WTC11 (cell line): ENCODE measurements at regions not wholly inside any gene's neighbourhood (a gene's known extent, or its start where the extent isn't known, plus 50 kb on each side); places are given as distances from the start of the nearest gene placed in this dataset.

Source experiments
- ATAC-seq: fragments of 200-7000 bp; cut with Tn5 transposase; 2 replicates; pipeline ENCODE4 v1.10.0; 2021; ENCODE audit warnings: mild to moderate bottlenecking, moderate library complexity
- CTCF ChIA-PET: fragments of 300-600 bp; sonication (Branson Sonifier 250); formaldehyde crosslinking; loops from one replicate; lab custom pipeline; 2021; ENCODE audit warnings: antibody characterized with exemption; lab: Charles Lee
- POLR2A ChIA-PET: fragments of 350-600 bp; sonication (Branson Sonifier 250); formaldehyde crosslinking; loops from one replicate; lab custom pipeline; 2021; ENCODE audit warnings: antibody characterized with exemption; lab: Charles Lee
- DNase-seq: peaks from one replicate; pipeline ENCODE4 v3.0.0; 2021; ENCODE audit warnings: low spot score
- H3K27ac Mint-ChIP-seq: 2 replicates; pipeline ENCODE4 v1.8.0; 2021; ENCODE audit warnings: mixed read lengths
- H3K27me3 Mint-ChIP-seq: 2 replicates; pipeline ENCODE4 v1.8.0; 2021; ENCODE audit warnings: low read depth, mild to moderate bottlenecking, moderate library complexity, mixed read lengths
- H3K36me3 Mint-ChIP-seq: 2 replicates; pipeline ENCODE4 v1.8.0; 2021; ENCODE audit warnings: mixed read lengths
- H3K4me1 Mint-ChIP-seq: 2 replicates; pipeline ENCODE4 v1.8.0; 2022; ENCODE audit warnings: mixed read lengths
- H3K4me3 Mint-ChIP-seq: 2 replicates; pipeline ENCODE4 v1.8.0; 2021; ENCODE audit warnings: mild to moderate bottlenecking, moderate library complexity, mixed read lengths
- H3K9me3 Mint-ChIP-seq: 2 replicates; pipeline ENCODE4 v1.8.0; 2021; ENCODE audit warnings: mixed read lengths
- AFF4 ChIP-seq: sonication (generic); formaldehyde crosslinking; IDR thresholded peaks from 2 replicates; pipeline ENCODE4 v1.8.1; 2023; ENCODE audit warnings: mild to moderate bottlenecking, missing genetic modification reagents, borderline replicate concordance
- ATF1 ChIP-seq: sonication (generic); formaldehyde crosslinking; IDR thresholded peaks from 2 replicates; pipeline ENCODE4 v1.8.1; 2023; ENCODE audit warnings: mild to moderate bottlenecking, moderate library complexity, missing genetic modification reagents
- ATF6 ChIP-seq: sonication (generic); formaldehyde crosslinking; IDR thresholded peaks from 2 replicates; pipeline ENCODE4 v1.8.1; 2023; ENCODE audit warnings: mild to moderate bottlenecking, missing genetic modification reagents
- CREB1 ChIP-seq: sonication (generic); formaldehyde crosslinking; IDR thresholded peaks from 2 replicates; pipeline ENCODE4 v1.8.0; 2023; ENCODE audit warnings: mild to moderate bottlenecking, missing genetic modification reagents
- EMX1 ChIP-seq: fragments of 250-450 bp; sonication (Bioruptor Pico); IDR thresholded peaks from 2 replicates; pipeline ENCODE4 v1.8.0; 2021; ENCODE audit warnings: mild to moderate bottlenecking
- ETV6 ChIP-seq: sonication (generic); formaldehyde crosslinking; IDR thresholded peaks from 2 replicates; pipeline ENCODE4 v1.8.1; 2022; ENCODE audit warnings: mild to moderate bottlenecking, missing genetic modification reagents
- FOXP1 ChIP-seq: sonication (generic); formaldehyde crosslinking; IDR thresholded peaks from 2 replicates; pipeline ENCODE4 v1.8.0; 2022; ENCODE audit warnings: missing genetic modification reagents, mild to moderate bottlenecking, moderate library complexity, borderline replicate concordance
- GTF2I ChIP-seq: fragments of 250-450 bp; sonication (Bioruptor Pico); conservative IDR thresholded peaks from 2 replicates; pipeline ENCODE4 v1.4.0; 2021; ENCODE audit warnings: mild to moderate bottlenecking
- IRF2 ChIP-seq: sonication (generic); formaldehyde crosslinking; IDR thresholded peaks from 2 replicates; pipeline ENCODE4 v1.8.0; 2022; ENCODE audit warnings: low read depth, missing genetic modification reagents, borderline replicate concordance
- JUN ChIP-seq: sonication (generic); formaldehyde crosslinking; IDR thresholded peaks from 2 replicates; pipeline ENCODE4 v1.8.0; 2023; ENCODE audit warnings: mild to moderate bottlenecking, missing genetic modification reagents
- NFATC4 ChIP-seq: fragments of 250-450 bp; sonication (Bioruptor Pico); IDR thresholded peaks from 2 replicates; pipeline ENCODE4 v1.9.0; 2021; ENCODE audit warnings: mild to moderate bottlenecking
- PRRX2 ChIP-seq: fragments of 250-450 bp; sonication (Bioruptor Pico); IDR thresholded peaks from 2 replicates; pipeline ENCODE4 v1.8.0; 2021; ENCODE audit warnings: mild to moderate bottlenecking
- RELA ChIP-seq: sonication (generic); formaldehyde crosslinking; IDR thresholded peaks from 2 replicates; pipeline ENCODE4 v1.8.1; 2022; ENCODE audit warnings: missing genetic modification reagents, mild to moderate bottlenecking, borderline replicate concordance
- SMAD3 ChIP-seq: sonication (generic); formaldehyde crosslinking; IDR thresholded peaks from 2 replicates; pipeline ENCODE4 v1.8.0; 2022; ENCODE audit warnings: missing genetic modification reagents, mild to moderate bottlenecking, borderline replicate concordance
- SOX15 ChIP-seq: fragments of 250-450 bp; sonication (Bioruptor Pico); IDR thresholded peaks from 2 replicates; pipeline ENCODE4 v1.9.0; 2021; ENCODE audit warnings: mild to moderate bottlenecking
- STAT6 ChIP-seq: sonication (generic); formaldehyde crosslinking; conservative IDR thresholded peaks from 2 replicates; pipeline ENCODE4 v1.8.1; 2023; ENCODE audit warnings: mild to moderate bottlenecking, low read depth, missing genetic modification reagents, moderate library complexity
- TCF7 ChIP-seq: sonication (generic); formaldehyde crosslinking; IDR thresholded peaks from 2 replicates; pipeline ENCODE4 v1.8.0; 2022; ENCODE audit warnings: mild to moderate bottlenecking, low read depth, missing genetic modification reagents, moderate library complexity
- TEAD4 ChIP-seq: sonication (generic); formaldehyde crosslinking; IDR thresholded peaks from 2 replicates; pipeline ENCODE4 v1.8.0; 2022; ENCODE audit warnings: mild to moderate bottlenecking, missing genetic modification reagents
- USF1 ChIP-seq: sonication (generic); formaldehyde crosslinking; IDR thresholded peaks from 2 replicates; pipeline ENCODE4 v1.8.0; 2022; ENCODE audit warnings: mild to moderate bottlenecking, missing genetic modification reagents
- ZNF232 ChIP-seq: sonication (generic); formaldehyde crosslinking; IDR thresholded peaks from 2 replicates; pipeline ENCODE4 v1.8.0; 2022; ENCODE audit warnings: mild to moderate bottlenecking, missing genetic modification reagents
- ZNF281 ChIP-seq: sonication (generic); formaldehyde crosslinking; IDR thresholded peaks from 2 replicates; pipeline ENCODE4 v1.8.0; 2023; ENCODE audit warnings: mild to moderate bottlenecking, missing genetic modification reagents
- ZNF317 ChIP-seq: sonication (generic); formaldehyde crosslinking; IDR thresholded peaks from 2 replicates; pipeline ENCODE4 v1.8.1; 2023; ENCODE audit warnings: low read depth, mild to moderate bottlenecking, moderate library complexity, missing genetic modification reagents, borderline replicate concordance
- TF ChIP-seq, protein P1 (sequence below): sonication (generic); formaldehyde crosslinking; IDR thresholded peaks from 2 replicates; pipeline ENCODE4 v1.8.0; 2022; ENCODE audit warnings: missing genetic modification reagents

GRCh38 chr3:79866162-79866561 lies 98.4 kb upstream of the ROBO1 start (continued):
- TF ChIP-seq USF1 (CRISPR knock-in tag) (no peak), FOXP1 (CRISPR knock-in tag) (no peak), NFATC4 (CRISPR knock-in tag) (no peak), GTF2I (CRISPR knock-in tag) (no peak), TEAD4 (CRISPR knock-in tag) (no peak), ATF6 (CRISPR knock-in tag) (no peak), SMAD3 (no peak), EMX1 (CRISPR knock-in tag) (no peak), IRF2 (no peak), JUN (CRISPR knock-in tag) (no peak)
- TF ChIP-seq, all 79 proteins: peak for 0

DNA sequence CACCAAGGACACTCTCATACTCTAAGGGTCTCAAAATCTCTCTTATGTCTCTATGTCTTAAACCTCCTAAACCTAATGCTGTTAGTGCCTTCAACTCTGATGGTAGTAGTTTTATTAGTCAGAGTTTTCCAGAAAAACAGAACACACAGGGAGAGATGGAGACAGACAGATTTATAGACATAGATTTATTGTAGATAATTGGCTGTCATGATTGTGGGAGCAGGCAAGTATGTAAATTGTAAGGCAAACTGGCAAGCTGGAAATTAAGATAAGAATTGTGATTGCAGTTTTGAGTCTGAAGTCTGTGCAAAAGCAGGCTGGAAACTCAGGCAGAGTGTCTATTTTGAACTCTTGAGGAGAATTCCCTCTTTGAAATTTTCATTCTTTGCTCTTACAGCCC lies 96.3 kb upstream of the ROBO1 start:
- no peak overlapping the region for H3K27ac Mint-ChIP-seq
- ChIA-PET CTCF (no interaction called here), POLR2A (no interaction called here)
- ATAC-seq (no peak), DNase-seq (no peak)
- no peaks in the 10 kb centered on the region; the same call in 1 of the 2 replicates for H3K36me3 Mint-ChIP-seq
- H3K4me1 Mint-ChIP-seq: no peaks in the 10 kb centered on the region
- H3K9me3 Mint-ChIP-seq: peaks cover 26% of the 10 kb centered on the region
- no peak overlapping the region for H3K4me3 Mint-ChIP-seq
- H3K27me3 Mint-ChIP-seq: no peaks in the 10 kb centered on the region
- TF ChIP-seq, protein P1, sequence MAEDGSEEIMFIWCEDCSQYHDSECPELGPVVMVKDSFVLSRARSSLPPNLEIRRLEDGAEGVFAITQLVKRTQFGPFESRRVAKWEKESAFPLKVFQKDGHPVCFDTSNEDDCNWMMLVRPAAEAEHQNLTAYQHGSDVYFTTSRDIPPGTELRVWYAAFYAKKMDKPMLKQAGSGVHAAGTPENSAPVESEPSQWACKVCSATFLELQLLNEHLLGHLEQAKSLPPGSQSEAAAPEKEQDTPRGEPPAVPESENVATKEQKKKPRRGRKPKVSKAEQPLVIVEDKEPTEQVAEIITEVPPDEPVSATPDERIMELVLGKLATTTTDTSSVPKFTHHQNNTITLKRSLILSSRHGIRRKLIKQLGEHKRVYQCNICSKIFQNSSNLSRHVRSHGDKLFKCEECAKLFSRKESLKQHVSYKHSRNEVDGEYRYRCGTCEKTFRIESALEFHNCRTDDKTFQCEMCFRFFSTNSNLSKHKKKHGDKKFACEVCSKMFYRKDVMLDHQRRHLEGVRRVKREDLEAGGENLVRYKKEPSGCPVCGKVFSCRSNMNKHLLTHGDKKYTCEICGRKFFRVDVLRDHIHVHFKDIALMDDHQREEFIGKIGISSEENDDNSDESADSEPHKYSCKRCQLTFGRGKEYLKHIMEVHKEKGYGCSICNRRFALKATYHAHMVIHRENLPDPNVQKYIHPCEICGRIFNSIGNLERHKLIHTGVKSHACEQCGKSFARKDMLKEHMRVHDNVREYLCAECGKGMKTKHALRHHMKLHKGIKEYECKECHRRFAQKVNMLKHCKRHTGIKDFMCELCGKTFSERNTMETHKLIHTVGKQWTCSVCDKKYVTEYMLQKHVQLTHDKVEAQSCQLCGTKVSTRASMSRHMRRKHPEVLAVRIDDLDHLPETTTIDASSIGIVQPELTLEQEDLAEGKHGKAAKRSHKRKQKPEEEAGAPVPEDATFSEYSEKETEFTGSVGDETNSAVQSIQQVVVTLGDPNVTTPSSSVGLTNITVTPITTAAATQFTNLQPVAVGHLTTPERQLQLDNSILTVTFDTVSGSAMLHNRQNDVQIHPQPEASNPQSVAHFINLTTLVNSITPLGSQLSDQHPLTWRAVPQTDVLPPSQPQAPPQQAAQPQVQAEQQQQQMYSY (CRISPR knock-in tag): no peak
- TF ChIP-seq EMX1 (CRISPR knock-in tag) (no peak), GTF2I (CRISPR knock-in tag) (no peak), ATF1 (CRISPR knock-in tag) (no peak), ZNF281 (CRISPR knock-in tag) (no peak), SOX15 (CRISPR knock-in tag) (no peak), STAT6 (no peak), ETV6 (CRISPR knock-in tag) (no peak), CREB1 (CRISPR knock-in tag) (no peak), ZNF232 (CRISPR knock-in tag) (no peak), RELA (CRISPR knock-in tag) (no peak), AFF4 (CRISPR knock-in tag) (no peak), TCF7 (CRISPR knock-in tag) (no peak), ZNF317 (CRISPR knock-in tag) (no peak), PRRX2 (CRISPR knock-in tag) (no peak)
